ENCODE measurements at regions not wholly inside any gene's neighbourhood (a gene's known extent, or its start where the extent isn't known, plus 50 kb on each side); places are given as distances from the start of the nearest gene placed in this dataset.

DNA sequence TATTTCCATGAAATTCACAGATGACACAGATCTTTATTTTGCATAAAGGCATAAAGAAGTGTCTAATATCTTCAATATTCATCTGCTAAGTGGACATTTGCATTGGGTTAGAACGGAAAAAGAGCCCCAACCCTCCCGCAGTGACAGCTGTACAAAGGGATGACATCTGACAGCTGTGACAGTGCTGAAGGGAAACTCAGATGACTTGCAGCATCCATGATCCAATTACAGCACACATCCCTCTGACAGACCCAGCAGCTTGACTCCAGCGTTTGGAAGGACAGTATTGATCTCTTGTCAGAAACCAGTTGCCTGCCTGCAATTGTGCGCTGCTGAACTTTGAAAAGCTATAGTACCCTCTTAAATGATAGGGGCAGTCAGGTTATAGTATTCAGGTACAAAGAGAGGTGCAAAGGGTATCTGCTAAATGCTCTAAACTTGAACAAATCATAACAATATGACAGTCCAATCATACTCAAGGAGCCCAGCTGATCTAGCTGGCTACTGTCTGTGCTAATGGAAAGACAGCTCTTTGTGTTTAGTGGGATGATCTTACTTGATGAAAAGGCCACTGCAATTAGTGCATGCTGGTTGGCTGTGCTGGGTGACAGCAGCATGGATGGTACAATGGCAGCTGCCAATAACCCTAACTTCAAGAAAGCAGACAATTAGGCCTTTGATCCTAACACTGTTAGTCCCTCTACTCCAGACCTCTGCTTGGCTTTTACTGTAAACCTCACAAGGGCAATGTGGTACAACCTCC, 599.2 kb downstream of the NR4A2 start:
- CTCF ChIA-PET = no interaction called here
- no peaks in the 10 kb centered on the region for H3K4me1 Mint-ChIP-seq
- no peaks in the 10 kb centered on the region for H3K36me3 Mint-ChIP-seq (ENCODE audit: low read depth)
- H3K27ac Mint-ChIP-seq = no peak overlapping the region
- H3K4me3 Mint-ChIP-seq = no peak overlapping the region
- DNase-seq (no peak), ATAC-seq (ENCODE audit: low read depth) (no peak)
- no peaks in the 10 kb centered on the region for H3K9me3 Mint-ChIP-seq
- POLR2A ChIA-PET = no interaction called here
- intact Hi-C loops (cut with micrococcal nuclease) = no loop called here
- H3K27me3 Mint-ChIP-seq = no peaks in the 10 kb centered on the region
- TF ChIP-seq, protein P1, sequence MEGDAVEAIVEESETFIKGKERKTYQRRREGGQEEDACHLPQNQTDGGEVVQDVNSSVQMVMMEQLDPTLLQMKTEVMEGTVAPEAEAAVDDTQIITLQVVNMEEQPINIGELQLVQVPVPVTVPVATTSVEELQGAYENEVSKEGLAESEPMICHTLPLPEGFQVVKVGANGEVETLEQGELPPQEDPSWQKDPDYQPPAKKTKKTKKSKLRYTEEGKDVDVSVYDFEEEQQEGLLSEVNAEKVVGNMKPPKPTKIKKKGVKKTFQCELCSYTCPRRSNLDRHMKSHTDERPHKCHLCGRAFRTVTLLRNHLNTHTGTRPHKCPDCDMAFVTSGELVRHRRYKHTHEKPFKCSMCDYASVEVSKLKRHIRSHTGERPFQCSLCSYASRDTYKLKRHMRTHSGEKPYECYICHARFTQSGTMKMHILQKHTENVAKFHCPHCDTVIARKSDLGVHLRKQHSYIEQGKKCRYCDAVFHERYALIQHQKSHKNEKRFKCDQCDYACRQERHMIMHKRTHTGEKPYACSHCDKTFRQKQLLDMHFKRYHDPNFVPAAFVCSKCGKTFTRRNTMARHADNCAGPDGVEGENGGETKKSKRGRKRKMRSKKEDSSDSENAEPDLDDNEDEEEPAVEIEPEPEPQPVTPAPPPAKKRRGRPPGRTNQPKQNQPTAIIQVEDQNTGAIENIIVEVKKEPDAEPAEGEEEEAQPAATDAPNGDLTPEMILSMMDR (IDR thresholded peaks at IDR 0.05) = no peak

DNA sequence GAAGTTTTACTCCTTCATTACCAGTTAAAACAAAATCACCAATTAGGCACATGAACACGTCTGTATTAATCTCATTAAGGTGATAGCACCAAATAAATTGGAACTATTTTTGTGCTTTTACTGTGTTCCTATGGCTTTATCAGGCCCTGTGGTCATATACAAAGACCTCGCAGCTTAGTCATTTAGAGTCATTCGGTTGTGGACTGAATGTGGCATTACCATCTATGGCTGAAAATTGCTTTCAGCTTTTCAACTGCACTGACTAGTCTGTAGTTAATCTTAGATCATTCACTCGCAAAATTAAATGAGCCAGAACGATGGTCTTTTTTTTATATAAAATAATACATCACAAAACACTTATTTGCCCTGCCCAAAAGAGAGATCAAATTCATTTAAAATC, 601.7 kb downstream of the NR4A2 start:
- H3K9me3 Mint-ChIP-seq = no peaks in the 10 kb centered on the region
- ATAC-seq (ENCODE audit: low read depth) = no peak
- H3K4me3 Mint-ChIP-seq = no peak overlapping the region
- no peaks in the 10 kb centered on the region for H3K27me3 Mint-ChIP-seq
- H3K4me1 Mint-ChIP-seq = no peaks in the 10 kb centered on the region
- no peaks in the 10 kb centered on the region for H3K36me3 Mint-ChIP-seq (ENCODE audit: low read depth)
- CTCF ChIA-PET = no interaction called here
- intact Hi-C loops (cut with micrococcal nuclease) = no loop called here
- POLR2A ChIA-PET = no interaction called here
- DNase-seq = no peak
- TF ChIP-seq, protein P1 (IDR thresholded peaks at IDR 0.05) = no peak
- no peak overlapping the region for H3K27ac Mint-ChIP-seq

DNA sequence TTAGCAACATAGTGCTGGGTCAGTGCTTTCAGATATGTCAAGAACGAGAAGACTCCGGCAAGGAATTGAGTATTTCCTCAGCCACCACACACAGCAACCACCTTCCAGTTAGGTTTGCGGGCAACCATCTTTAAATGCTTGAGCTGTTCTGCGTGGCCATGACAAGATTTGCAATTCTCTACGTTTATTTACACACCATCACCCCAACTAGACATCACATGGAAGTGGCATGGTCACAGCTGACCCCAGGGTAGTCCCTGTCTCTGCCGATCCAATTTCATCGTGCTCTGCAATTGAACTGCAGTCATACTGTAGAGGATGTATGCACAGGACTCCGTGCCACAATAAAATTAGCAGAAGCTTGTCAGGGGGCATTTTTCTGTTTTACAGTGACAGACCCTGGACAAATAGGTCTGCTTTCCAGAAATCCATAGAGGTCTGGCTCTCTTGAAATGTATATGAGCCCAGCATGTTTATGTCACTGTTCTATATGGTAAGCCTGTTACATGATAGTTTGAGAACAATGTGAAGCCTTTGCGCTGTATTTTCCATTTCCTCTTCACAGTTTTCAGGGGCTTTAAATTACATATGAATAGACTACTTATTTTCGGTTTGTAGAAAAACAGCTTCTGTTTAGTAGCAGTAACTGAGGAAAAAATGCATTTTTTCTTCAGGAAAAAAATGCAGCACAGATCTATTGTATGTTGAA, 605.2 kb downstream of the NR4A2 start:
- Mint-ChIP-seq H3K27me3 (no peaks in the 10 kb centered on the region), H3K27ac (no peak overlapping the region), H3K4me3 (no peak overlapping the region), H3K4me1 (no peaks in the 10 kb centered on the region), H3K9me3 (no peaks in the 10 kb centered on the region), H3K36me3 (ENCODE audit: low read depth) (no peaks in the 10 kb centered on the region)
- intact Hi-C loops (cut with micrococcal nuclease) = no loop called here
- ChIA-PET CTCF (no interaction called here), POLR2A (no interaction called here)
- DNase-seq = no peak
- no peak for ATAC-seq (ENCODE audit: low read depth)
- TF ChIP-seq, protein P1 (IDR thresholded peaks at IDR 0.05) = no peak

DNA sequence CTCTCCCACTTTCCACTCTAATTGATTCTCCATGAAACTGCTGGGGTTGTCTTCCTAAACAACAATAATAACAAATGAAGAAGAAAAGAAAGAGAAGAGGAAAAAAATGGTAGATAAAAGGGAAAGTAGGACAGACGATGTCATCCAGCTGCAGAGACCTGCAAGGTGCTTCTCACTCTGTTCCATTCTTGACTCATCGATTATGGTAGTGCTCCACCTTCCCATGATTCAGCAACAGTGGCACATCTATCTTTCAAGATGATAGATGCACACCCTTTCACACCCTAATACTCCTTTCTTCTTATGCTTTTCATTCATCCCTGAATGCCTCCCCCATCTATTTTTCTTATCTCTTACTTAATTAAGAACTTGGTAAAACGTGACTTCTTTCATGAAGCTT, 610.2 kb downstream of the NR4A2 start:
- POLR2A ChIA-PET = no interaction called here

DNA sequence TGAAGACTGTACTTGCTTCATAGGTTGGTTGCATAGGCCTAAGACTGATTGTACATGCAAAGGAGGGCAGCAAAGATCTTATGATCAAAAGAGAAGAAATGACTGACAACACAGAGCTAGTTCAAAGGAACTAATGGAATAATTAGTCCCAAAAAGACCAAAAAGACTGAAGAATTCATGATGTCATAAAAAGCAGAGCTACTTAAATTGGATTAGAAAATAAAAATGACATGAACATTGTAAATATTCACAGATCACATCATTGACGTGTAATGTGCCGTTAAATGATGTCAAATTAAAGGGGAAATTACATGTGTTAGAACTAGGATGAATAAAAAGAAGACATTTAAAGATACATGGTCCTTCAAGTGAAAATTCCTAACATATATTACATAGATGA, 616.8 kb downstream of the NR4A2 start:
- TF ChIP-seq, protein P1 (IDR thresholded peaks at IDR 0.05) = no peak
- Mint-ChIP-seq H3K27ac (no peak overlapping the region), H3K9me3 (no peaks in the 10 kb centered on the region), H3K4me3 (no peak overlapping the region), H3K4me1 (no peaks in the 10 kb centered on the region), H3K27me3 (no peaks in the 10 kb centered on the region), H3K36me3 (ENCODE audit: low read depth) (no peaks in the 10 kb centered on the region)
- ATAC-seq (ENCODE audit: low read depth) (no peak), DNase-seq (no peak)
- POLR2A ChIA-PET = no interaction called here
- intact Hi-C loops (cut with micrococcal nuclease) = no loop called here
- CTCF ChIA-PET = no interaction called here

More for the DNA sequence above, 610.2 kb downstream of the NR4A2 start:
- intact Hi-C loops (cut with micrococcal nuclease) = no loop called here
- TF ChIP-seq, protein P1 (IDR thresholded peaks at IDR 0.05) = no peak
- H3K27me3 Mint-ChIP-seq = no peaks in the 10 kb centered on the region
- CTCF ChIA-PET = no interaction called here
- H3K9me3 Mint-ChIP-seq = no peaks in the 10 kb centered on the region
- H3K4me1 Mint-ChIP-seq = no peaks in the 10 kb centered on the region
- ATAC-seq (ENCODE audit: low read depth) = no peak
- no peaks in the 10 kb centered on the region for H3K36me3 Mint-ChIP-seq (ENCODE audit: low read depth)
- DNase-seq = no peak
- no peak overlapping the region for H3K27ac Mint-ChIP-seq
- no peak overlapping the region for H3K4me3 Mint-ChIP-seq

Data from activated B cell treated with CpG ODN at 0.5 μM for 24 hours (primary cell).